IMR-90 (cell line): ENCODE measurements at regions not wholly inside any gene's neighbourhood (a gene's known extent, or its start where the extent isn't known, plus 50 kb on each side); places are given as distances from the start of the nearest gene placed in this dataset.

ENCODE experiments used
- BHLHE40 ChIP-seq: fragments of 150-350 bp; IDR thresholded peaks from 2 replicates; pipeline ENCODE4 v1.6.1; 2016; ENCODE audit warnings: mild to moderate bottlenecking, low read depth, low read length
- CEBPB ChIP-seq: IDR thresholded peaks from 2 replicates; pipeline ENCODE4 v1.6.1; 2012; ENCODE audit warnings: low read depth, low read length, improper control_type of control experiment
- CHD1 ChIP-seq: IDR thresholded peaks from 2 replicates; pipeline ENCODE4 v1.6.1; 2012; ENCODE audit warnings: low read depth, low read length, improper control_type of control experiment
- CTCF ChIP-seq: conservative IDR thresholded peaks from 2 replicates; pipeline ENCODE4 v1.5.1; 2012; ENCODE audit warnings: mild to moderate bottlenecking, low read depth, low read length, improper control_type of control experiment
- FOS ChIP-seq: fragments of 150-350 bp; IDR thresholded peaks from 2 replicates; pipeline ENCODE4 v1.6.1; 2016; ENCODE audit warnings: low read depth, low read length
- MAFK ChIP-seq: IDR thresholded peaks from 2 replicates; pipeline ENCODE4 v1.6.1; 2012; ENCODE audit warnings: low read depth, low read length, improper control_type of control experiment
- POLR2A ChIP-seq: IDR thresholded peaks from 2 replicates; pipeline ENCODE4 v1.6.1; 2012; ENCODE audit warnings: mild to moderate bottlenecking, low read depth, low read length
- RAD21 ChIP-seq: IDR thresholded peaks from 2 replicates; pipeline ENCODE4 v1.6.1; 2012; ENCODE audit warnings: low read length, improper control_type of control experiment
- RCOR1 ChIP-seq: IDR thresholded peaks from 2 replicates; pipeline ENCODE4 v1.6.1; 2012; ENCODE audit warnings: mild to moderate bottlenecking, low read length, improper control_type of control experiment; ENCODE audit not compliant: insufficient replicate concordance
- RFX5 ChIP-seq: IDR thresholded peaks from 2 replicates; pipeline ENCODE4 v1.8.0; 2012; ENCODE audit warnings: low read depth, mild to moderate bottlenecking, low read length, moderate library complexity
- SMC3 ChIP-seq: fragments of 150-350 bp; IDR thresholded peaks from 2 replicates; pipeline ENCODE4 v1.6.1; 2016; ENCODE audit warnings: low read depth, mild to moderate bottlenecking, antibody characterized with exemption, low read length, moderate library complexity
- USF2 ChIP-seq: fragments of 150-350 bp; IDR thresholded peaks from 2 replicates; pipeline ENCODE4 v1.6.1; 2017; ENCODE audit warnings: mild to moderate bottlenecking, antibody characterized with exemption, low read length, low read depth

GRCh38 chr12:69172491-69172890, 66.9 kb upstream of the CPSF6 start:
- TF ChIP-seq CEBPB (no peak), CTCF (no peak), RAD21 (no peak), USF2 (no peak), POLR2A (no peak), CHD1 (no peak), FOS (no peak), BHLHE40 (no peak), RCOR1 (no peak), MAFK (no peak), SMC3 (no peak), RFX5 (no peak)
